NCI-H2107 (cell line): ENCODE measurements at regions not wholly inside any gene's neighbourhood (a gene's known extent, or its start where the extent isn't known, plus 50 kb on each side); places are given as distances from the start of the nearest gene placed in this dataset.
"Not testable (repeated sequence)": the region's sequence is repeated elsewhere in the genome, so short reads cannot be mapped to it uniquely, and the experiment has no call there.

ENCODE experiments used
- DNase-seq: peaks from one replicate; lab custom pipeline; 2025; lab: John Stamatoyannopoulos, UW

GRCh38 chr1:191498318-191498717 is 659.9 kb upstream of the RGS18 start:
- DNase-seq, result no peak

GRCh38 chr1:191498825-191499224 is 659.4 kb upstream of the RGS18 start:
- no peak for DNase-seq

DNA sequence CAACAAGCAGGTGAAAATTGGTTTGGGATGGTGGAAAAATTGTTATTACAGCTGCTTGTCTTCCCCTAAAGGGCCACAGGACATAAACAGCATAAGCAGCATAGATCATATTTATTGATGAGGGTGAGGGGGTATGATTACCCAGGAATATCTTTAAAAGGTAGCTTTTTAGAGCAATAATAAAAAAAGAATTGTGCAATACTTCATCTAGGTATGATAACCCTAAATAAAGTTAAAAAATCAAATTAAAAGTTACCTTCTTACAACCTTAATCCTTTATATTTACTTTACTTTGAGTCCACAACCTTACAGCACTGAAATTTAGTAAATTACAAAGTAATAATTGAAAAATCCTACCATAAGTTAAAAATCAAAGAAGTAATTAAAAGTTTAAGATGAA is 653.3 kb upstream of the RGS18 start:
- DNase-seq, result no peak

GRCh38 chr1:191508239-191508638 is 650.0 kb upstream of the RGS18 start:
- DNase-seq, result no peak

DNA sequence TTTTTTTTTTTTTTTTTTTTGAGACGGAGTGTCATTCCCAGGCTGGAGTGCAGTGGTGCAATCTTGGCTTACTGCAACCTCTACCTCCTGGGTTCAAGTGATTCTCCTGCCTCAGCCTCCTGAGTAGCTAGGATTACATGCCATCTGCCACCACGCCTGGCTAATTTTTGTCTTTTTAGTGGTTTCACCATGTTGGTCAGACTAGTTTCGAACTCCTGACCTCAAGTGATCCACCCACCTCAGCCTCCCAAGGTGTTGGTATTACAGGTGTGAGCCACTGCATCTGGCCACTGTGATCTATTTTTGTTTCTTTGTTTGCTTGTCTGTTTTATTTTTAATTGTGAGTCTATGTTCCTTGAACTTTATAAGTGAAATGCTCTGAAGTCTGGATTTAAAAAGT is 646.8 kb upstream of the RGS18 start:
- DNase-seq, result not testable (repeated sequence)

DNA sequence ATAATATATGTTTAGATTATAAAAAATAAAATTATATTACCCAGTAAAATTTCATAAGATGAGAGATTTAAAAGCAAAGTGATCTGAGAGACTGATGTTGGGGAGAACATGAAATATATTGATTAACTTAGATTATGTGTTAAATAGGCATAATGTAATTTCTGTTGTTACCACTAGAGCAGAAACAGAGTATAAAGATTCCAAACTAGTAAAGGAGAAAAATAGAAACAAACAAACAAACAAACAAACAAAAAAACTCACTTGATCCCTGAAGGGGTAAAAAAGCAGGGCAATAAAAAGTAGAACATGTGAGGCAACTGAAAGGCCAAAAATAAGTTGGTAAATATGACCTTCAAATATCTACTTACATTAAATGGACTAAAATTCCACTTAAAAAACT is 640.4 kb upstream of the RGS18 start:
- DNase-seq, result no peak

DNA sequence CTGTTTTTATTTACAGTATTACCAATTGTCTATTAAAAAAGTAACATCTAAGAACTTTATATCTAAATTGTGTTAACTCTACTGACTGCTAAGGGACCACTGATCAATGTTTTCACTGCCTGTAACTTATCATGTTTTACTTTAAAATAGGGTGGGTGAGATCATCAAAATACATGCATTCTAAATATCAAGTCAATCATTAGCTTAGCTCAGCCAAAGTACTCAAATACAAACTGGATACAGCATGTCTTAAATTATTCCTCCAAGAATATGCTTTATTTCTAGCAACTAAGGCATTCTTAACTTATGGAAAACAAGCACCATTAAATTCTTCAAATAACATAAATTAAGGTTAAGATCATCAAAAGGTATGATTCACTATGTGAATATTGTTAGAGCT is 638.7 kb upstream of the RGS18 start:
- DNase-seq, result no peak

DNA sequence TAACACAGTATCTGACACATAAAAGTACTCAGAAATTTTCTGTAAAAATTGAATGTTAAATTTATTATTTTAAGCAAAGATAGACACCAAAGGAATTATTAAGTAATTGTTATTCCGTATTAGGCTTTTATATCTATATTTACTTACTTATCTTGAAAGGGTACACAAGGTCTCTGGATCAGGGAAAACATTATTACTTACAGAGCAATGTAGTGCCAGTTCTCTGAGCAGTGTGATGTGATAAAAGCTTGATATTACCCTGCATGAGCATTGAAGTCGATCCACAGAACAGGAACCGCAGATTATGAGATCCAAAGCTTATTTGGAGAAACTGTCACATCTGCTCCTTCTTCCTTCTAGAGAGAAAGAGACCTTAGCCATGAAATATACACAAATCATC is 637.9 kb upstream of the RGS18 start:
- no peak for DNase-seq

- not testable (repeated sequence) for DNase-seq
These were observed 632.3 kb upstream of the RGS18 start for GRCh38 chr1:191525944-191526343.

DNA sequence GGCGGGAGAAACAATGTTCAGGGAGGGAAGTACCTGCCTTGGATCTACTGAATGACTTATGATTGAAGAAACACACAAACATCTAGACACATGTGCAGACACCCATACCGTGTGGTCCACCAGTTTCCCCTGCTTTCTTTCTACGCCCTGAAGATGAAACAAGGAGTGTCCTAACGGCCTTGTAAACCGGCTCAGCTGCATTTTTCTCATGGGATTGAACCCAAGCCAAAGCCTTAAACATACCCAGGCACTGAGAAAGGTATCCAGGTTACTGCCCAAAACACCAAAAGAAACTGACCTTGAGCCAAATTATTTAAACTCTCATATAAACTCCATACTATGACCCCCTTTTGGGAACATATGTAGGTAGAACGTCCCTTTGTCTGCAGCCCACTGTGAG is 630.0 kb upstream of the RGS18 start:
- no peak for DNase-seq

DNA sequence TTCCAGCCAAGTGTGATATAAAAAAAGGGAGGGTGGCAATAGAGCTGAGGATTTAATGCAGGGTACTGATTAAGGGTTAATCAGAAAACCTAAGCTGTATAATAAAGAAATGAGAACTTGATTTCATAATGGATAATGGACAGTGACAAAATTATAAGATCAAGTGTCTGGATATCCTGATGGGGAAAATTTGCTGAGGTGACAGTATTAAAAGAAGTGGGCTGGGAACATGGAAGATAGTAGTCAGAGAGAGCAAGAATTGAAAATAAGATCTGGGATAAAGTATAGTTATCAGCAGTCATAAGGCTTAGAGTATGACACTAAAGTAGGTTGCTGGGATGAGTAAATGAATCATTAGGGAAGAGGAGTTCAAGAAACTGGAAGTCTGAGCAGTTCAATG is 627.3 kb upstream of the RGS18 start:
- DNase-seq, result no peak

DNA sequence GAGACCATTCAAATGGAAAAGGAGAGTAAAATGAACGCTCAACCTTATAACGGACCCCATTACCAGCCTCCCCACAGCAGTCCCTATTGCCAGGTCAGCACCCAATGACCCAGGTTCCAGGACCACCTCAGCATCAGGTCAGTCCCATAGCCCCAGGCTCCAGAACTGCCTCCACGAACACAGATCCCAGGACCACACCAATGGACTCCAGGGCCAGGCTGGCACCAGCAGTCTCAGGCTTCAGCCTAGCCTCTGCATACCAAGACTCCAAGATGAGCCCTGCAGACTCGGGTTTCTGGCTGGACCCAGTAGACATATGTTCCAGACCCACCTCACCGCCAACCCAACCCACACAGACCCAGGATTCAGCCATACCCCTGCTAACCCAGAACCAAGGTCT is 625.0 kb upstream of the RGS18 start:
- DNase-seq, result no peak

DNA sequence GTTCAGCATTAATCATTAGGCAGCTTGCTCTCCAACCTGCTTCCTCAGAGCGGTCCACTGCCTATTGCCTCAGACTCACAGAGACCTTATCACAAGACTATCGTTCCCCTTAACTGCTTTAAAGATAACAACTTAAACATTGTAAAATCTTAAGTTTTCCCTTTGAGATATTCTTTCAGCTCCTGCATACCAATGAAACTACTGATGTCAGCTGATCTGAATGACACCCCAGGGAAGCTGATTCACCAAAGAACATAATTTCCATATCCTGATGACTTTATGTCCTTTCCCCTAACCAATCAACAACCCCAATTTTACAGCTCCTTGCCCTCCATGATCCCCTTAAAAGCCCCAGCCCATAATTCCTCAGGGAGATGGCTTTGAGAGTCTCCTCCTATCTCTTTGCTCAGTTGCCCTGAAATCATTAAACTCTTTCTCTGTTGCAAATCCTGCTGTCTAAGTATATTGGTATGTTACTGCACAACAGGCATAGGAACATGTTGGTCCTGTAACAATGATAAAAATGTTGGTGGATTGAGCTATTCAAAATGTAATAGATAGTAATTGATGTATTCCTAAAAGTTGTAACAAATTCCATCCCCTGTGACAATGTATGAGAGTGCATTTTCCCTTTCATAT is 621.4 kb upstream of the RGS18 start:
- no peak for DNase-seq

GRCh38 chr1:191541758-191542157 is 616.5 kb upstream of the RGS18 start:
- DNase-seq, result no peak

DNA sequence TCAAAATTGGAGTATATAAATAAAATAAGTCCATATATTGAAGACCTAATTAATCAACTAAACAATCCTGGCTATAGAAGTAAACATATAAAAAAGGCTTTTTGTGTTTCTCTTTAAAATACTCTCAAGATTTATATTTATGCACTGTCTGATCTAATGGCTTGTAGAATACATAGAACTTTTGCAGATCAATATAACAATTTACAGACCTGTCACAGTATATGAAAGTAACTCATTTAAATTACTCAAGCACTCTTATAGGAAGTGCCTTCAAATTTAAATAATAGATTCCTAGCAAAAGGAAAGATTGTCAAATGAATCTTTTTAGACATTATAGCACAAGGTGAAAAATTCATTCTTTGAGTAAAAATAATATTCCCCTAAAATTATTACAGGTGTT is 615.8 kb upstream of the RGS18 start:
- no peak for DNase-seq

- DNase-seq, result no peak
These were observed 611.5 kb upstream of the RGS18 start for GRCh38 chr1:191546803-191547202.

DNA sequence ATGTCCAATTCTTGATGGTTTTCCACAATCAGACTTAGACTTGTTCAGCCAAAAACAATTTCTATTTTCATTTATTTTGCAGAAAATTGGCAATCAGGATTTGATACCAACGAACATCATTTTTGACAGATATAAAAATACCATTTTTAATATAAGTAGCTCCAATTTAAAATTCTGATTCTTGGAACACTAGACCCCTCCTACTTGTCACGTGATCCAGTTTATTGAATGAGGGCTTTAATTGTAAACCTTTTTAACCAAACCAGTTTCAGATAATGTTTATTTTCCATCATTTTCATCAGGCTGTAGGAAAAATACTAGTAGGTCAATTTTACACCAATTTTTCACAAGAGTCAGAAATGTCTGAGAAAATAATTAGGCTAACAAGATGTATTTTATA is 607.2 kb upstream of the RGS18 start:
- no peak for DNase-seq

DNA sequence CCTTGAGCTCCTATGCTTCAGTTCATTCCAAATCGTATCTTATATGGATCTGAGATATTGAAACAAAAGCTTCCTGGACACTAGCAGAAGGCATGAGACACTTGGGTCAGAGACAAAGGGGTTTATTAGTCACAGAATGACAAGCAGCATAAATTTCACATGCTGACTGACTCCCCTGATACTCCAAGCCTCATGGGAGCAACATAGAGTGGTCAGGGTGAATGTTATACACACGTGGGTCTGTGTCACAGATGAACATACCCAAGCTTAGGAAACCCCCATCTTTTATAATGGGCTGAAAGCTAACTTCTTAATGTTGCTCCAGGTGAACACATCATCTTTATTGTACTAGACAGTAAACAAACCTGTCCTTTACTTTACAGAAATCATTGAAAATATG is 599.9 kb upstream of the RGS18 start:
- DNase-seq, result no peak

- DNase-seq, result no peak
These were observed 597.0 kb upstream of the RGS18 start for GRCh38 chr1:191561276-191561675.

DNA sequence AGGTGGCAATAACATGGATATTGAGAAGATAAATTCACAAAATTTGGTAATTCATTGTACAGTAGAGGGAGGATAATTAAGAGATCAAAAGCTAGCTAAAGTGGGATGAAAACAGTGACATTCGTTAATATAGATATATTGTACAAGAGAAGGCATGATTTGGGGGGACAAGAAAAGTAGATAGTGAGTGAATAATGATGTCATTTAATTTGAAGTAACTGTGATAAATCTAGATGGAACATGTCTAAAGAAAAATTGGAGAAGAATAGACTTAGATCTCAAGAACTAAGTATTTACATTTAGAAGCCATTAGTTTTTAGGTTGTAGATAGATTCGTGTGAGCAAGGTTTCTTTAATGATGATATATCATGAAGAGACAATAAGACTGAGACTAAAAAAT is 594.0 kb upstream of the RGS18 start:
- no peak for DNase-seq

DNA sequence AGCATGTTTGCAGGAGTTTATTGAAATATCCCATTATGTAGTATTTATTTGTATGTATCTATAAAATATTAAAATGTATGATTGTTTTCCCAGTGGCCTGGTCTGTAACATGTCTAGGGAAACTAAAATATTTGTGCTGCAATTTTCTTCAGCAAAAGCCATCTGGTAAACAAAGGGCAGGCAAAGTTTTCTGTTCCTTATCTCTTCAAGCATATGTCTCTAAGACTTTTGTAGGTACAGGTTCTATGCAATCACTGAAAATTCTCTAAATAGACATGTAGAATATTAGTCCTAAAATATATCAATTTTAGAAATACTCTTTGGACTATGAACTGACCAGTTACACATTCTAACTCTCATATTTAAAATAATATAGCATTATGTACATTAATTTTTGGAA is 585.8 kb upstream of the RGS18 start:
- DNase-seq, result no peak

GRCh38 chr1:191575180-191575579 is 583.1 kb upstream of the RGS18 start:
- DNase-seq, result no peak

GRCh38 chr1:191575746-191576145 is 582.5 kb upstream of the RGS18 start:
- DNase-seq, result no peak

GRCh38 chr1:191577213-191577612 is 581.0 kb upstream of the RGS18 start:
- DNase-seq, result no peak

DNA sequence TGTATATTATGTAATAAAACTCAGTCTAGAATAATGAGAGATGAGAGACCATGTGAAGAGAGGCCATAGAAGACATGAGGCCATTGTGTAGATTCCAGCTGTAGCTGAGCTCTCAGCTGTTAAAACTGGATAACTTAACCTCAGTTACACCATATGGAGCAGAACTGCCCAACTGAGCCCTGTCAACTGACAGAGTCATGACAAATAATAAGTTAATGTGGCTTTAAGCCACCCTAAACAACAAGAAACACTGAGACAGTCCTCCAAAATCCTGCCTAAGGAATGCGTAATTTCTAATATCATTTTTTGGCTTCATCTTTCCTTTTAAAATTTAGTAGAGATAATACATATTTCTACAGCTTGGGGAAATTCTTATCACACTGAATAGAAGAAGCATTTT is 580.0 kb upstream of the RGS18 start:
- no peak for DNase-seq
